ENCODE measurements at regions not wholly inside any gene's neighbourhood (a gene's known extent, or its start where the extent isn't known, plus 50 kb on each side); places are given as distances from the start of the nearest gene placed in this dataset.

GRCh38 chr12:39122562-39123204, 217.3 kb upstream of the CPNE8 start:
- Histone ChIP-seq H4K8ac (replicated peaks; ENCODE audit: insufficient read length, low read depth, low read length) (no peak overlapping the region), H4K20me1 (ENCODE audit: control insufficient read depth, insufficient read depth, insufficient read length) (no peaks in the 10 kb centered on the region), H3K23me2 (ENCODE audit: insufficient read length, low read depth, low read length, poor library complexity, severe bottlenecking) (no peaks in the 10 kb centered on the region), H3K27me3 (ENCODE audit: insufficient read depth, low read length) (no peaks in the 10 kb centered on the region), H2AFZ (ENCODE audit: low read length) (no peak overlapping the region), H3K9me3 (ENCODE audit: control insufficient read depth, low read depth, low read length) (no peaks in the 10 kb centered on the region), H2BK20ac (ENCODE audit: low read depth, low read length, poor library complexity, severe bottlenecking) (no peak overlapping the region), H3T11ph (ENCODE audit: low read length) (no peak overlapping the region), H3K14ac (ENCODE audit: insufficient read depth, low read length) (peak overlapping the region; percentile 78; the same call in 1 of the 2 replicates), H3K56ac (ENCODE audit: insufficient read length, low read depth, low read length) (no peak overlapping the region), H3K4ac (ENCODE audit: low read depth, low read length) (no peak overlapping the region), H2BK15ac (ENCODE audit: low read depth, low read length) (no peak overlapping the region), H3K4me1 (ENCODE audit: insufficient read depth, low read length) (peaks cover 6% of the 10 kb centered on the region; the same call in 1 of the 2 replicates), H3K27ac (ENCODE audit: insufficient read length, low read depth, low read length) (no peak overlapping the region), H3K23ac (ENCODE audit: insufficient read length, low read depth, low read length) (no peak overlapping the region), H2BK120ac (ENCODE audit: low read depth, low read length, poor library complexity, severe bottlenecking) (no peak overlapping the region), H3K79me1 (ENCODE audit: insufficient read depth, low read depth, low read length, poor library complexity, severe bottlenecking) (no peaks in the 10 kb centered on the region), H2BK5ac (ENCODE audit: insufficient read length, low read length) (no peak overlapping the region), H3K4me2 (ENCODE audit: insufficient read depth, insufficient read length, low read length) (no peak overlapping the region), H3K9ac (ENCODE audit: extremely low read depth, insufficient read length, low read length) (no peak overlapping the region), H2AK5ac (ENCODE audit: insufficient read length, low read length) (no peak overlapping the region), H4K5ac (ENCODE audit: insufficient read length, low read depth, low read length) (no peak overlapping the region), H3K18ac (ENCODE audit: insufficient read length, low read depth, low read length) (peak overlapping the region; percentile 3), H2BK12ac (ENCODE audit: insufficient read length, low read depth, low read length) (no peak overlapping the region), H3K79me2 (ENCODE audit: insufficient read depth, low read length) (no peaks in the 10 kb centered on the region), H4K91ac (ENCODE audit: insufficient read length, low read depth, low read length) (no peak overlapping the region)
- WGBS (ENCODE audit: extremely low coverage, insufficient read length, low lambda C conversion rate) = no CpG with 5 or more reads among the region's 6 CpGs
- TF ChIP-seq, protein P1, sequence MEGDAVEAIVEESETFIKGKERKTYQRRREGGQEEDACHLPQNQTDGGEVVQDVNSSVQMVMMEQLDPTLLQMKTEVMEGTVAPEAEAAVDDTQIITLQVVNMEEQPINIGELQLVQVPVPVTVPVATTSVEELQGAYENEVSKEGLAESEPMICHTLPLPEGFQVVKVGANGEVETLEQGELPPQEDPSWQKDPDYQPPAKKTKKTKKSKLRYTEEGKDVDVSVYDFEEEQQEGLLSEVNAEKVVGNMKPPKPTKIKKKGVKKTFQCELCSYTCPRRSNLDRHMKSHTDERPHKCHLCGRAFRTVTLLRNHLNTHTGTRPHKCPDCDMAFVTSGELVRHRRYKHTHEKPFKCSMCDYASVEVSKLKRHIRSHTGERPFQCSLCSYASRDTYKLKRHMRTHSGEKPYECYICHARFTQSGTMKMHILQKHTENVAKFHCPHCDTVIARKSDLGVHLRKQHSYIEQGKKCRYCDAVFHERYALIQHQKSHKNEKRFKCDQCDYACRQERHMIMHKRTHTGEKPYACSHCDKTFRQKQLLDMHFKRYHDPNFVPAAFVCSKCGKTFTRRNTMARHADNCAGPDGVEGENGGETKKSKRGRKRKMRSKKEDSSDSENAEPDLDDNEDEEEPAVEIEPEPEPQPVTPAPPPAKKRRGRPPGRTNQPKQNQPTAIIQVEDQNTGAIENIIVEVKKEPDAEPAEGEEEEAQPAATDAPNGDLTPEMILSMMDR (conservative IDR thresholded peaks at IDR 0.05) = peak; percentile 27; the same call in 1 of the 3 replicates
- Mint-ChIP-seq H3K27ac (peak overlapping the region; percentile 49 to 93 (median 73)), H3K4me3 (no peak overlapping the region), H3K27me3 (ENCODE audit: low read depth) (no peaks in the 10 kb centered on the region), H3K9me3 (peaks cover 7 to 8% of the 10 kb centered on the region in 2 experiments; a peak in 4 of 5 replicates), H3K4me1 (peaks cover 27 to 32% of the 10 kb centered on the region in 2 experiments), H3K36me3 (ENCODE audit: insufficient read depth in 1 of 3, low read depth in 3 of 3) (peaks cover 0 to 6% (median 0%) of the 10 kb centered on the region in 3 experiments; a peak in 3 of 7 replicates)
- DNase-seq = peak; percentile 95

Measured in H9 (cell line).